NCI-H524 (cell line): ENCODE measurements at regions not wholly inside any gene's neighbourhood (a gene's known extent, or its start where the extent isn't known, plus 50 kb on each side); places are given as distances from the start of the nearest gene placed in this dataset.

Source experiments
- DNase-seq, 2 experiments: peaks; one replicate each; lab custom pipeline; 2025; lab: John Stamatoyannopoulos, UW

GRCh38 chr16:56140645-56141044 is 50.6 kb upstream of the GNAO1 start:
- DNase-seq, result no peak

DNA sequence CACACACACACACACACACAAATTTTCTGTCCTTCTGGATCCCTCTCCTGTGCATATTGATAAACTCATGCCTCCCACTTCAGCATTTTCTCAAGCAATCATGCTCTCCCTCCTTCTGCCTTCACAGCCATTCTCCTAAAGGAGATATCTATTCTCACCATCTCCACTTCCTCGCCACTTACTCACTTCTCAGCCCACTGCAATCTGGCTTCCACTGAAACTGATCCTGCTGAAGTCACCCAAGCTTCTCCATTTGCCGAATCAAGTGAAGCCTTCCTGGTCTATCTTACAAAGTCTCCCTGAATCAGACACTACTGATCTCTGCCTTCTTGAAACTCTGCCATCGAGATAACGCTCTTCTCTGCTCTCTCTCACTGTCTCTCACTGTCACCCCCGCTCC is 54.0 kb upstream of the GNAO1 start:
- no peak for DNase-seq

GRCh38 chr16:56136256-56136655 is 55.0 kb upstream of the GNAO1 start:
- no peak for DNase-seq

- no peak for DNase-seq
Observed at GRCh38 chr16:56134790-56135189, 56.5 kb upstream of the GNAO1 start.

DNA sequence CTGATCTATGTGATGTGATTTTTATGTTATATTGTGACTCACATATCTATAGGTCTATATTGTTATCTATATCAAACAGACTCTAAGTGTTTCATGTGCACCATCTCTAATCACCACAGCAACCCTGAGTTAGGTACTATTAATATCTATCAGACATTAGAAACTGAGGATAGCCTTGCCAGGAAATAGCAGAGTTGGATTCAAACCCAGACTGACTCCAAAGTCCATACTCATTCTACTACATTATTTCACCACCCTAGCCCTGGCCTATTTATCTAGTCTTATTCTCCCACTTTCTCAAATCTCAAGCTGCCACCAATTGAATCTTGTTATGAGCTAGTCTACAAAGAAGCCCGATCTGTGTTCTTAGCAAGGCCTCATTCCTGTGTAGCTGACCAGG is 65.4 kb upstream of the GNAO1 start:
- no peak for DNase-seq

- no peak for DNase-seq
Observed at GRCh38 chr16:56122251-56122650, 69.0 kb upstream of the GNAO1 start.

GRCh38 chr16:56121156-56121500 is 70.2 kb upstream of the GNAO1 start:
- no peak for DNase-seq

DNA sequence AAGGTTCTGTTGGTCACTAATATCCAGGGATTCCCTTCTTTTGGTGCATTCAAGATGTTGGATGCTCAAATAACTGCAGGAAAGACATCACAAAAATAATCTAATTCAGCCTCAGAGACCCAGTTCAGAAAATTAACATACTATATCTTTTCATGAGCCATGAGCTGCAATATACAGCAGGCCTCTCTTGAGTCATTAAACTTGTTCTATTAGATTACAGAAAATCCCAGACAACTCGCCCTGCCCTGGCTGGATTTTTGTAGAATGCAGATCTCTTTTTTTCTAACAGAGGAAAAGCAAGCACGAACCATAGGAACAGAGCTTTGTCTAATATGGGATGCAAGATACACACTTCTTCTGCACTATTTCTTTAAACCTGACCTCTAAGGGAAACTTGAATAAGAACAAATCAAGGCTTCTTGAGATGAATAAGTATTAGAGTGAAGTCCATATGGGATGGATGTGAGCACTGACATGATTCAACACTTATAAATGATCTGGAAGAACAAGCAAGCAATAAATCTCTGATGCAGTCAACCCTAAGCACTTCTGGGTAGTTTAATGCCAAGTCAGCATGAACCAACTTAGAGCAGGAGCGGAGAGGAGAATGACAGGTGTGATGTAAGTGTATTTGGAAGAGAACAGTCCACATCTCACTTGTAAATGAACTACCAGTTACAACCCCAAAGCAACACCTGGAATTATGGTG is 70.7 kb upstream of the GNAO1 start:
- no peak for DNase-seq

- DNase-seq, result no peak
Observed at GRCh38 chr16:56119133-56119532, 72.2 kb upstream of the GNAO1 start.

DNA sequence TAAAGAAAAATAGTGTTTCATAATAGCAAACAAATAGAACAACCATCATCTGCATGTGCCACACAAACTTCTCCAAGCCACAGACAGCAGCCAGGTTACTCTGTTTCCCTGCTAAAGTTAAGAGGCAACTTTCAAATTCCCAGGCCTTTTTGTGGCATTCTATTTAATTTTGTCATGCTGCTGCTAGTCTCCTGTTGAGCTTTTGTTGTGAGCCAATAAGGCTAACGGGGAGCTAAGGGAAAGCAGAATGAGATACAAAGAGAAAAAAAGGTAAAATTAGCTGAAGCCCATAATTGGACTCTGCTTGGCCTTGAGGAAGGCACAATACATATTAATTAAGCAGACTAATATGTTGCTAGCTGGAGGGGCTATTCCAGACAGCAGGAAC is 74.7 kb upstream of the GNAO1 start:
- no peak for DNase-seq

DNA sequence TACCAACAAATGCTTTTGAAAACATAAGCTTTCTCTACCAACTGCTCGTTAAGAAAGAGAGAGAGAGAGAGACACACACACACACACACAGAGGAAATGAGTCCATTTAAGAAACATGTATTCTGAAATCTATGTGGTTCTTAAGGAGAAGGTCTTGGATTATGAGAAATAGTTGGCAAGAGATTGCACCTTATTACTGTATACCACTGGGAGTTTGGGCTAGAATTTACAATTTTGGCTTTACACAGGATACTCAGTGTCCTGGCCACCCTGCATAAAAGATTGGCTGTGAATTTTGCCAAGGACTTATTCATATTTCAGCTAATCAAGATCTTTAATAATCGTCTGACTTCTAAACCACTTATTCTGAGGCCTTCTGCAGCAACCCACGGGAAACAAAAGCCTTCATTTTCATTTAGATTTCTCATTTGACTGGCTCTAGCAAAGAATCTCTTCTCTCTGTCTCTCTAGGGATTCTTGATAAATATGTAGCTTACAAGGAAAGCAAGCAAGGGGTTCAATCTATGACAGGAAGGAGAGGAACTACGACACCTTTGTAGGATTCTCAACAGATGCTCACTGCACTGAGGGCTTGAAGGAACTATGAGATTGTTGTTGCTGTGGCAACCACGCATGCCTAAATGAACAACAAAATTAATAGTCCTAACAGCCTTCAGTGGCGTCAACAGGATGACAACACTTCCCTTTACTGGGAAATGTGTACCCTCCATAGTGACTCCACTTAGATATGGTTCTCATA is 75.3 kb upstream of the GNAO1 start:
- DNase-seq, result peak; percentile 16 to 50

DNA sequence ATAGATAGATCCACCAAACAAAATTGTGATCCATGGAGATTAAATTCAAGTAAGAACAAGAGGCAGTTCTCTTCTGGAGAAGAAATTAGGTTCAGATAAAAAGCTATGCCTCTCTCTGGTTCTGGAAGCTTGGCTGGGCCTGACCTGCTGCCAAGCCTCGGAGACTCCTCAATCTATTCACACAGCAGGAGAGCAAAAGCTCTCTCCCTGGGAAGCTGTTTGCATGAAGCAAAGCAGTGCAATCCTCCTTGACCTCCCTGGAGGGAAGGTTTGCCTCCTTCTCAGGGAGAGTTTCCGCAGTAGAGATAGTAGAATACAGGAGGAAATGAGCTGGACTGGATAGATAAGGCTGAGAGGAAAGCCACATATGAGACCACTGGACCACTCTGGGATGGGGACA is 78.1 kb upstream of the GNAO1 start:
- DNase-seq, result no peak

DNA sequence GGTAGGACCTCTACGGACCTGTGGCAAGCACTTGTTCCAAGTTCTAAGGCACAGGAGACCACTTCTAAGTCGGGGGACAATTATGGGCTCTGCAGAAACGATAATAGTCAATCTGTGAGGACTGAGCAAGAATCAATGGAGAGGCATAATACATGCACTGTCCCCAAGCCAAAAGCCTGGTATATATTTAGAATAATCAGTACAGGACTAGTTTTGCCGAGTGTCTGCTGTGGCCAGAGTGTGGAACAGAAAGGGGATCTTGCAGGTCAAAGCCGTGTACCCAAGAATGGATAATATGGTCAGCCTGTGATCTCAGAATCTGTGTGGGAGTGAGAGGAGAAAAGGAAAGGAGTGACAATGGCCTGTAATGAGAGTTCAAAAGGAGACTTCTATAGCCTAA is 80.2 kb upstream of the GNAO1 start:
- DNase-seq, result no peak

- DNase-seq, result no peak
Observed at GRCh38 chr16:56109994-56110393, 81.3 kb upstream of the GNAO1 start.

DNA sequence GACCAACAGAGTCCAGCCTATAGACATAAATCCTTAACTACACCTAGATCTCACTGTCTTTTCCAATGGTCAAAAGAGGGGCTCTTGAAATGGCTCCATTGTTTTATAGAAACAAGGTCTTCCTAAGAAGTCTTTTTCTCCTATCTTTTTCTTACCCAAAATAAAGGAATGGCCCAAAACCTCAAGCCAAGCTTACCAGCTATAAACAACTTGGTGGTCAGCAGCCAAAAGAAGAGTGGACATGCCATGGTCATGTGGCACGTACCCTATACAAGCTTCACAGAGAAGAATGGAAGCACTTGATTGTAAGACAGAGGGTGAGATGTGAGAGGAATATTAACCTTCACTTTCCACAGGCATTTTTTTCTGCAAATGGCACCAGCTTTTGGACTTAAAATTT is 82.1 kb upstream of the GNAO1 start:
- DNase-seq, result no peak

DNA sequence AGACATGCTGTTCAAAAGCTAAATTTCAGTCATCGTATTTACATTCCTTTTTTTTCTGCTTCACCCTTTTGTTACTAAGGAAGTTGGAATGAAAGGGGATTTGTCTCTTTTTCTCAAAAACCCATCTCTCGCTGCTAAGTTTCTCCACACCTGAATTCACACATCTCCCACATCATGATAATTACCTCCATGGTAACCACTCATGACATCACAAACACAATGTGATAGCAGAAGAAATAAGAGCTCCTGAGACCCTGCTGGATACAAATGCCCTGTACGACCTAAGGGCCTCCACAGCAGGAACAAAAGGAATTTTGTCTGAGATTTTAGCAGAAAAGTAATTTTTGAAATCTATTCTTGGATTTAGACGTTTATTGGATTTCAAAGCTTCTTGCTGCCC is 82.6 kb upstream of the GNAO1 start:
- no peak for DNase-seq

GRCh38 chr16:56108056-56108471 is 83.2 kb upstream of the GNAO1 start:
- peak in 1 of 2 experiments; percentile 13 for DNase-seq

DNA sequence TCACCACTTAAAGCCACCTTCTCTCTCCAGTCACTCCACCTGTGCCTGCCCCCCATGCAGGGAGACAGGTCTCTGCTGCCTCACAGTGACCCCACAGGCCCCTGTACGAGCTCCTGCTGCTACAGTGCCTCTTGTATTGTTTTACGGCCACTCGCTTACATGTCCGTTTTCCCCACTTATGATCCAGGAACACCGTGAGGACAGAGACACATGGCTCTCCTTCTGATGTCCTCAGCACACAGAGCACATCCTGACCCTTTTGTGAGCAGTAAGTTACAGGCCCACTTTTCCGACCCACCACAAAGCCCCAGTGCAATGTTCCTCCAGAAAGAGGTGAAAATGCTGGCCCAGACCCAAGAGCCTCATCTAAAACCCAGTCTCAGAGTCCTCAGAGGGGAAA is 84.8 kb upstream of the GNAO1 start:
- no peak for DNase-seq

DNA sequence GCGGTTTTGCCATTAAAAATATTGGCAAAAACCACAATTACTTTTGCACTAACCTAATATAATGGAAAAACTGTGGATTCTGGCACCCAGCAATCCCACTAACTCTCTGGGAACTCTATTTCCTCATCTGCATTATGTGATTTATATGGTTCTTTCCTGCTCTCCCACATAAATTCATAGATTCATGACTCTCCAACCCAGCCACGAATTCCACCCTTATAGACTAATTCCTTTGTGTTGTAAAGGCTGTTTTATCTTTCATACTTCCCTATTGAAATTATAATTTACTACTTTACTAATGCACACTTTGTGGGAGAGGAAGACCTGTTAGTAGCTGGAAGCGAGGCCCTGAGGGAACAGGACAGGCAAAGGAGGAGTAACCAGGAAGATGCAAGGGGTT is 88.4 kb upstream of the GNAO1 start:
- DNase-seq, result no peak

- DNase-seq, result peak; percentile 90 to 91
Observed at GRCh38 chr16:56102183-56102686, 89.1 kb upstream of the GNAO1 start.

DNA sequence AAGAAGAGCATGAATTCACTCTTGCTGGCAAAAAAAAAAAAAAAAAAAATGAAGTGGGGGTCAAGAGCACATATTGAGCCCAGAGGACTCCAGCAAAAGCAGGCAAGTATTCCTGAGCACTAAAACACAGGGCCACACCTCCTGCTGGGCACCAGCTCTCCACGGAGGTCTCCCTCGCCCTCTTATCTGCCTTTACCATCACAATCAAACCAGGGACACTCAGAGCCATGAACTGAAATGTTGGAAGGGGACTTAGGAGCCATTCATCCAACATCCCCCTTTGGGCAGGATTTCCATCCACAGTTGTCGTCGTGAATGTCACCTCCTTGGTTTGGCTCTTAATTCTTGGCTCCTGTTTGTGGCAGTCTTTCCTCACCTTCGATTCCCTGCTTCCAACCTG is 89.8 kb upstream of the GNAO1 start:
- no peak for DNase-seq

- DNase-seq, result no peak
Observed at GRCh38 chr16:56097306-56097705, 94.0 kb upstream of the GNAO1 start.

GRCh38 chr16:56094231-56094630 is 97.1 kb upstream of the GNAO1 start:
- DNase-seq, result no peak

- DNase-seq, result no peak
Observed at GRCh38 chr16:56093055-56093454, 98.2 kb upstream of the GNAO1 start.
